Activated B cell treated with CpG ODN at 0.5 μM for 24 hours (primary cell): ENCODE measurements at regions not wholly inside any gene's neighbourhood (a gene's known extent, or its start where the extent isn't known, plus 50 kb on each side); places are given as distances from the start of the nearest gene placed in this dataset.
"Not testable (repeated sequence)": the region's sequence is repeated elsewhere in the genome, so short reads cannot be mapped to it uniquely, and the experiment has no call there.

ENCODE experiments used
- ATAC-seq: fragments of 200-7000 bp; cut with Tn5 transposase; one replicate; pipeline ENCODE4 v1.10.0; 2021; ENCODE audit warnings: low read depth, mild to moderate bottlenecking, moderate library complexity
- CTCF ChIA-PET: fragments of 350-600 bp; sonication (Branson Sonifier 250); formaldehyde crosslinking; loops from one replicate; lab custom pipeline; 2021; ENCODE audit warnings: antibody characterized with exemption; lab: Charles Lee
- POLR2A ChIA-PET: fragments of 350-600 bp; sonication (Branson Sonifier 250); formaldehyde crosslinking; loops from one replicate; lab custom pipeline; 2021; ENCODE audit warnings: antibody characterized with exemption; lab: Charles Lee
- DNase-seq: peaks from one replicate; pipeline ENCODE4 v3.0.0; 2022
- H3K27ac Mint-ChIP-seq: one replicate; pipeline ENCODE4 v1.8.0; 2020; ENCODE audit warnings: mixed read lengths
- H3K27me3 Mint-ChIP-seq: one replicate; pipeline ENCODE4 v1.8.0; 2021; ENCODE audit warnings: mixed read lengths
- H3K36me3 Mint-ChIP-seq: one replicate; pipeline ENCODE4 v1.8.0; 2021; ENCODE audit warnings: low read depth, mixed read lengths
- H3K4me1 Mint-ChIP-seq: one replicate; pipeline ENCODE4 v1.8.0; 2021; ENCODE audit warnings: mixed read lengths
- H3K4me3 Mint-ChIP-seq: one replicate; pipeline ENCODE4 v1.8.0; 2020; ENCODE audit warnings: mild to moderate bottlenecking, mixed read lengths
- H3K9me3 Mint-ChIP-seq: one replicate; pipeline ENCODE4 v1.8.0; 2020; ENCODE audit warnings: mixed read lengths
- intact Hi-C: fragments of 100-400 bp; cut with micrococcal nuclease; formaldehyde crosslinking; loops from one replicate; pipeline ENCODE4 v1.15.1; 2024
- TF ChIP-seq, protein P1 (sequence below): fragments of 200-600 bp; IDR thresholded peaks from one replicate; pipeline ENCODE4 v1.8.0; 2022; ENCODE audit warnings: antibody characterized with exemption, mild to moderate bottlenecking

DNA sequence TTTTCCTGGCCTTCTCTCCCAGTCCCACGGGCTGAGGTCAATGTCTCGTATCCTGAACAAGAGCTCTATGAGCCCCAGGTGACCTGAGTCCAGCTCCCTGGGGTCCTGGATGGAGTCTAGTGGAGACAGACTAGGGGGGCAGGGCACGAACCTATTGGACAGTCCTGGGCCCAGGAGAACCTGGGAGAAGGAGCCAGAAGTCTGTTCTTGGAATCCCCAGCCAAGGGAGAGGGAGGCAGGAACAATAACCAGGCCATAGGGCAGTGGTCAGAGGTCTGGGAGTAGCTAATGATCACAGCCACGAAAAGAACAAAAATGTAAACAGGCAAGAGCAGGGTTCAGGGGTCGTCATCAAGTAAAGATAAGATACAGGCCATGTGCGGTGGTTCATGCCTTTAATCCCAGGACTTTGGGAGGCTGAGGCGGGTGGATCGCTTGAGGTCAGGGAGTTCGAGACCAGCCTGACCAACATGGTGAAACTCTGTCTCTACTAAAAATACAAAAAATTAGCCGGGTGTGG is 60.8 kb downstream of the COPRS start:
- Mint-ChIP-seq H3K4me3 (no peak overlapping the region), H3K36me3 (no peaks in the 10 kb centered on the region), H3K4me1 (no peaks in the 10 kb centered on the region), H3K9me3 (no peaks in the 10 kb centered on the region), H3K27ac (no peak overlapping the region), H3K27me3 (peaks cover 4% of the 10 kb centered on the region)
- DNase-seq (no peak), ATAC-seq (no peak)
- TF ChIP-seq, protein P1, sequence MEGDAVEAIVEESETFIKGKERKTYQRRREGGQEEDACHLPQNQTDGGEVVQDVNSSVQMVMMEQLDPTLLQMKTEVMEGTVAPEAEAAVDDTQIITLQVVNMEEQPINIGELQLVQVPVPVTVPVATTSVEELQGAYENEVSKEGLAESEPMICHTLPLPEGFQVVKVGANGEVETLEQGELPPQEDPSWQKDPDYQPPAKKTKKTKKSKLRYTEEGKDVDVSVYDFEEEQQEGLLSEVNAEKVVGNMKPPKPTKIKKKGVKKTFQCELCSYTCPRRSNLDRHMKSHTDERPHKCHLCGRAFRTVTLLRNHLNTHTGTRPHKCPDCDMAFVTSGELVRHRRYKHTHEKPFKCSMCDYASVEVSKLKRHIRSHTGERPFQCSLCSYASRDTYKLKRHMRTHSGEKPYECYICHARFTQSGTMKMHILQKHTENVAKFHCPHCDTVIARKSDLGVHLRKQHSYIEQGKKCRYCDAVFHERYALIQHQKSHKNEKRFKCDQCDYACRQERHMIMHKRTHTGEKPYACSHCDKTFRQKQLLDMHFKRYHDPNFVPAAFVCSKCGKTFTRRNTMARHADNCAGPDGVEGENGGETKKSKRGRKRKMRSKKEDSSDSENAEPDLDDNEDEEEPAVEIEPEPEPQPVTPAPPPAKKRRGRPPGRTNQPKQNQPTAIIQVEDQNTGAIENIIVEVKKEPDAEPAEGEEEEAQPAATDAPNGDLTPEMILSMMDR: no peak
- POLR2A ChIA-PET: no interaction called here
- intact Hi-C loops: no loop called here
- CTCF ChIA-PET: no interaction called here

DNA sequence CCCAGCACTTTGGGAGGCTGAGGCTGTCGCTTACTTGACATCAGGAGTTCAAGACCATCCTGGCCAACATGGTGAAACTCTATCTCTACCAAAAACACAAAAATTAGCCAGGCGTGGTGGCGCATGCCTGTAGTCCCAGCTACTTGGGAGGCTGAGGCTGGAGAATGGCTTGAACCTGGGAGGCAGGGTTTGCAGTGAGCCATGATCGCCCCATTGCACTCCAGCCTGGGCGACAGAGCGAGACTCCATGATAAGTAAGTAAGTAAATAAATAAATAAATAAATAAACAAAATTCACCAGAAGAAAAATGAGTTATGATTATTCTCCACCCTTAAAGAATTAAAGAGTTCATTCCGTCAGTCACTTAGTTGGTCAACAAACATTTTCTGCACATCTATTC is 63.1 kb downstream of the COPRS start:
- H3K36me3 Mint-ChIP-seq, CTCF ChIA-PET, H3K27ac Mint-ChIP-seq, H3K27me3 Mint-ChIP-seq, ATAC-seq, H3K4me1 Mint-ChIP-seq, DNase-seq, POLR2A ChIA-PET, intact Hi-C loops, H3K9me3 Mint-ChIP-seq, H3K4me3 Mint-ChIP-seq: not testable (repeated sequence)

DNA sequence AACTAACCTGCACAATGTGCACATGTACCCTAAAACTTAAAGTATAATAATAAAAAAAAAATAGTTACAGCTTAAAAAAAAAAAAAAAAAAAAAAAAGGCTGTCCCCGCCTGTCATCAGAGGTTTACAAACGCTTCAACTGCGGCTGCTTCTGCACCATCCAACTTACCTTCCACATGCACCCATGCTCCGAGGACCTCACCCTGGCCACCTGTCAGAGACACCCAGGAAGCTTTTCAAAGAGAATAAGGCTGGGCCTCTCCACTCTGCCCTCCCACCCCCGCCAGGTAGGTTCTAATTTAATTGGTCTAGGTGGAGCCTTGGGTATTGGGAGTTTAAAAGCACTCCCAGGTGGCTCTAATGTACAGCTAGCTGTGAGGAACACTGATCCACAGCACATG is 64.9 kb downstream of the COPRS start:
- H3K4me3 Mint-ChIP-seq: no peak overlapping the region
- no peak for ATAC-seq
- CTCF ChIA-PET: no interaction called here
- no peaks in the 10 kb centered on the region for H3K9me3 Mint-ChIP-seq
- no peaks in the 10 kb centered on the region for H3K36me3 Mint-ChIP-seq
- DNase-seq: no peak
- H3K4me1 Mint-ChIP-seq: peaks cover 9% of the 10 kb centered on the region
- TF ChIP-seq, protein P1: no peak
- POLR2A ChIA-PET: no interaction called here
- H3K27me3 Mint-ChIP-seq: peaks cover 4% of the 10 kb centered on the region
- H3K27ac Mint-ChIP-seq: no peak overlapping the region
- intact Hi-C loops: no loop called here

DNA sequence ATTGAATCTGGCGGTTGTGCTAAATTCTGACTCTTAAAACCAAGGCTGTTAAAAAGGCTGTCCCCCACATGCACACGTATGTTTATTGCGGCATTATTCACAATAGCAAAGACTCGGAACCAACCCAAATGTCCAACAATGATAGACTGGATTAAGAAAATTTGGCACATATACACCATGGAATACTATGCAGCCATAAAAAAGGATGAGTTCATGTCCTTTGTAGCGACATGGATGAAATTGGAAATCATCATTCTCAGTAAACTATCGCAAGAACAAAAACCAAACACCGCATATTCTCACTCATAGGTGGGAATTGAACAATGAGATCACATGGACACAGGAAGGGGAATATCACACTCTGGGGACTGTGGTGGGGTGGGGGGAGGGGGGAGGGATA is 65.4 kb downstream of the COPRS start:
- CTCF ChIA-PET, H3K27me3 Mint-ChIP-seq: not testable (repeated sequence)

DNA sequence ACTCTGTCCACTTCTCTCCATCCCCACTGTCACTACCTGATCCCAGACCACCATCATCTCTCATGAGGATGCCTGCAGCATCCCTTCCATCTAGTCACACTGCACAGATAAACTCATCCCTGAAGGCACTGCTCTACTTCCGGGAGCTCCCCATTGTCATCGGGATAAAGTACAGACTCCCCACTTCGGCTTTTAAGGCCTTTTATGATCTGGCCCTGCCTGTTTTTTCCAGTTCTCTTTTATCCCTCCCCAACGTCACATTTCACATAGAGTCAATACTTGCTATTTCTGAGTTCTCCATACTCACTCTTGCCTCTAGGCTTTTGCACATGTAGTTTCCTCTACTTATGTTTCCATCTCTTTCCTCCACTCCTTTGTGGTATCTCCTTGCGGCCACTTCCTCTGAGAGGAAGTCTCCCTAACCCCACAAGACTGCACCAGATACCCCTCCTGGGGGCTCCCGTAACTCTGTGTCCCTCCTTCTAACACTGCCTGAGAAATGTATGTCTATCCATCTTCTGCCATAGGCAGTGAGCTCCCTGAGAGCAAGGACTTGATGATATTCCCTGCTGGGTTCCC is 66.9 kb downstream of the COPRS start:
- Mint-ChIP-seq H3K4me3 (no peak overlapping the region), H3K27ac (no peak overlapping the region), H3K27me3 (peaks cover 4% of the 10 kb centered on the region), H3K9me3 (no peaks in the 10 kb centered on the region), H3K36me3 (no peaks in the 10 kb centered on the region), H3K4me1 (peaks cover 10% of the 10 kb centered on the region)
- DNase-seq (no peak), ATAC-seq (no peak)
- POLR2A ChIA-PET: no interaction called here
- CTCF ChIA-PET: no interaction called here
- TF ChIP-seq, protein P1: no peak
- intact Hi-C loops: no loop called here

More for the DNA sequence above, 65.4 kb downstream of the COPRS start:
- H3K9me3 Mint-ChIP-seq, DNase-seq, intact Hi-C loops, H3K27ac Mint-ChIP-seq, POLR2A ChIA-PET, H3K36me3 Mint-ChIP-seq, H3K4me3 Mint-ChIP-seq, ATAC-seq: not testable (repeated sequence)
- peaks cover 10% of the 10 kb centered on the region for H3K4me1 Mint-ChIP-seq

DNA sequence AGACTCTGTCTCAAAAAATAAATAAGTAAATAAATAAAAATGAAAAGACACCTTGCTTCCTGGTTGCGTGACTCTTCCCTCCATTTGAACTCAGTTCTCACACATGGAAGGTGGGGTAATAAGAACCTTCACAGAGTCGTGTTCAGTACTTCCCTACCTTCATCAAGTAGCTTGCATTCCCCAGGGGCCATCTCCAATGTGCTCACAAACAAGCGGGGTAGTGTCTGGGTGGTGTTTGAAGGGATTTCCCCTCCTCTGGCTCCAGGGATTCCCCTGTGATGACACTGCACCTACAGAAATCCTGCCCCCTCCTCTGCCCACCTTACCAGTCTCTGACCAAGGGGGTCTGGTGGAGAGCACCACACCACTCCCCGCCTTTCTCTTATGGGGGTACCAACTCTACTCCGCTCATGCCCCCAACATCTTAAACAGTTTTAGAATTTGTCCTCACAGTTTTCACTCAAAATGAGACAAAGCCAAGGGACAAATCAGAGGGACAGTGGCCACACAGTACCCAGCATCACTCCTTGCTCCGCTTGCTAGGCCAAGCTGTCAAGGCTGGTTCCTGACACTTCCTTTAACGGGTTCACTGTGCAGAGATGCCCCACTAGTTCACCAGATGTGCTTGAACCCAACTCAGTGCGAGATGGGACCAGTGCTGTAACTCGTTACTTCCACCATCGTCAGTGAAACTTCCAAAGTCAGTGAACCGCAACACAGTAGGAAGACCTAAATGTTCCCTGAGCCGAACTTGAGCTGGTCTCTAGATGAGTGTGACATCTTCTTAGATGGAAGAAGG is 69.1 kb downstream of the COPRS start:
- Mint-ChIP-seq H3K4me3 (peak overlapping the region; percentile 33), H3K27ac (peak overlapping the region; percentile 41), H3K36me3 (no peaks in the 10 kb centered on the region), H3K4me1 (peaks cover 10% of the 10 kb centered on the region), H3K9me3 (no peaks in the 10 kb centered on the region), H3K27me3 (no peaks in the 10 kb centered on the region)
- ChIA-PET POLR2A (interaction anchor here (0.6 kb wide), 1 partner anchor 52 kb away, joined by 4 read pairs; no protein-coding TSS in a partner anchor), CTCF (no interaction called here)
- intact Hi-C loops: no loop called here
- TF ChIP-seq, protein P1: no peak
- DNase-seq: peak; percentile 22
- peak; percentile 95 for ATAC-seq
